Vagina (tissue), 2 donors: ENCODE measurements at regions not wholly inside any gene's neighbourhood (a gene's known extent, or its start where the extent isn't known, plus 50 kb on each side); places are given as distances from the start of the nearest gene placed in this dataset.
"Not testable (repeated sequence)": the region's sequence is repeated elsewhere in the genome, so short reads cannot be mapped to it uniquely, and the experiment has no call there.

Source experiments
- DNase-seq, 2 donors: peaks; one replicate each; pipeline ENCODE4 v3.0.0-alpha.2; 2017; ENCODE audit errors: extremely low spot score in 2 of 2
- H3K27ac ChIP-seq: fragments of 200-600 bp; sonication (generic); one replicate; pipeline ENCODE4 v1.5.1; 2019
- H3K27me3 ChIP-seq: fragments of 200-600 bp; sonication (generic); one replicate; pipeline ENCODE4 v1.5.1; 2019
- H3K36me3 ChIP-seq, 2 donors: fragments of 200-600 bp; sonication (generic); one replicate each; pipeline ENCODE4 v1.5.1; 2017 to 2019
- H3K4me1 ChIP-seq: fragments of 200-600 bp; sonication (generic); one replicate; pipeline ENCODE4 v1.5.1; 2019
- H3K4me3 ChIP-seq, 2 donors: fragments of 200-600 bp; sonication (generic); 1 replicate in 1 of 2; 2 replicates in 1 of 2; pipeline ENCODE4 v1.5.1; 2016 to 2019
- H3K9me3 ChIP-seq: fragments of 200-600 bp; sonication (generic); one replicate; pipeline ENCODE4 v1.5.1; 2019
- CTCF ChIP-seq, 3 experiments: fragments of 450-650 bp in 2 of 3; fragments of 200-600 bp in 1 of 3; sonication (generic) in 1 of 3; IDR thresholded peaks; one replicate each; pipeline ENCODE4 v1.5.1; 2017 to 2019; ENCODE audit warnings: antibody characterized with exemption in 3 of 3, mild to moderate bottlenecking in 2 of 3, moderate library complexity in 2 of 3
- POLR2A ChIP-seq, 2 donors: fragments of 450-650 bp; IDR thresholded peaks; one replicate each; pipeline ENCODE4 v1.6.1; 2017; ENCODE audit warnings: antibody characterized with exemption in 2 of 2, mild to moderate bottlenecking in 2 of 2, moderate library complexity in 2 of 2
- POLR2AphosphoS5 ChIP-seq, 2 donors: sonication (generic); formaldehyde crosslinking; IDR thresholded peaks; one replicate each; pipeline ENCODE4 v1.9.0; 2017; ENCODE audit warnings: antibody characterized with exemption in 2 of 2, mild to moderate bottlenecking in 2 of 2, low read depth in 1 of 2; ENCODE audit not compliant: insufficient read depth in 1 of 2
- intact Hi-C: fragments of 100-400 bp; cut with DNase I; formaldehyde crosslinking; loops from one replicate; pipeline ENCODE4 v1.15.1; 2023

- intact Hi-C loops, H3K27me3 ChIP-seq, H3K36me3 ChIP-seq, H3K9me3 ChIP-seq, H3K4me1 ChIP-seq, DNase-seq: not testable (repeated sequence)
- peak overlapping the region; percentile 40 to 45 for H3K4me3 ChIP-seq
- H3K27ac ChIP-seq: peak overlapping the region; percentile 60
- TF ChIP-seq POLR2AphosphoS5 (IDR thresholded peaks at IDR 0.05; ENCODE audit: insufficient read depth in 1 of 2, low read depth in 1 of 2): peak in 1 of 2 donors; percentile 34
These were observed 112.9 kb downstream of the ZNF330 start for GRCh38 chr4:141333456-141334230.

- no peaks in the 10 kb centered on the region for H3K9me3 ChIP-seq
- no peak overlapping the region for H3K4me3 ChIP-seq
- no peaks in the 10 kb centered on the region for H3K36me3 ChIP-seq
- H3K27ac ChIP-seq: no peak overlapping the region
- DNase-seq: no peak
- no peaks in the 10 kb centered on the region for H3K27me3 ChIP-seq
- TF ChIP-seq CTCF (IDR thresholded peaks at IDR 0.05) (no peak), POLR2A (IDR thresholded peaks at IDR 0.05) (no peak), POLR2AphosphoS5 (IDR thresholded peaks at IDR 0.05; ENCODE audit: insufficient read depth in 1 of 2, low read depth in 1 of 2) (no peak)
- H3K4me1 ChIP-seq: no peaks in the 10 kb centered on the region
- intact Hi-C loops: no loop called here
These were observed 114.5 kb downstream of the ZNF330 start for GRCh38 chr4:141335166-141335565.

GRCh38 chr4:141338238-141338637 lies 117.5 kb downstream of the ZNF330 start:
- no peaks in the 10 kb centered on the region for H3K27me3 ChIP-seq
- no peak for DNase-seq
- H3K27ac ChIP-seq: no peak overlapping the region
- no peaks in the 10 kb centered on the region for H3K9me3 ChIP-seq
- no peak overlapping the region for H3K4me3 ChIP-seq
- H3K36me3 ChIP-seq: no peaks in the 10 kb centered on the region
- no peaks in the 10 kb centered on the region for H3K4me1 ChIP-seq
- TF ChIP-seq CTCF (IDR thresholded peaks at IDR 0.05) (no peak), POLR2A (IDR thresholded peaks at IDR 0.05) (no peak), POLR2AphosphoS5 (IDR thresholded peaks at IDR 0.05; ENCODE audit: insufficient read depth in 1 of 2, low read depth in 1 of 2) (no peak)
- intact Hi-C loops: no loop called here

GRCh38 chr4:141339391-141339790 lies 118.7 kb downstream of the ZNF330 start:
- Histone ChIP-seq H3K9me3 (no peaks in the 10 kb centered on the region), H3K4me1 (no peaks in the 10 kb centered on the region), H3K27me3 (no peaks in the 10 kb centered on the region), H3K4me3 (no peak overlapping the region), H3K36me3 (no peaks in the 10 kb centered on the region), H3K27ac (no peak overlapping the region)
- no peak for DNase-seq
- intact Hi-C loops: no loop called here
- TF ChIP-seq CTCF (IDR thresholded peaks at IDR 0.05) (no peak), POLR2AphosphoS5 (IDR thresholded peaks at IDR 0.05; ENCODE audit: insufficient read depth in 1 of 2, low read depth in 1 of 2) (no peak), POLR2A (IDR thresholded peaks at IDR 0.05) (no peak)

GRCh38 chr4:141339966-141340365 lies 119.3 kb downstream of the ZNF330 start:
- Histone ChIP-seq H3K4me1 (no peaks in the 10 kb centered on the region), H3K36me3 (no peaks in the 10 kb centered on the region), H3K9me3 (no peaks in the 10 kb centered on the region), H3K4me3 (no peak overlapping the region), H3K27me3 (no peaks in the 10 kb centered on the region), H3K27ac (no peak overlapping the region)
- intact Hi-C loops: loop anchor here (5.0 kb wide), 1 partner anchor 297 kb away; the partner anchor contains the start of gene IL15
- TF ChIP-seq POLR2AphosphoS5 (IDR thresholded peaks at IDR 0.05; ENCODE audit: insufficient read depth in 1 of 2, low read depth in 1 of 2) (no peak), POLR2A (IDR thresholded peaks at IDR 0.05) (no peak), CTCF (IDR thresholded peaks at IDR 0.05) (no peak)
- no peak for DNase-seq
